Thoracic aorta (tissue), 2 donors: ENCODE measurements at regions not wholly inside any gene's neighbourhood (a gene's known extent, or its start where the extent isn't known, plus 50 kb on each side); places are given as distances from the start of the nearest gene placed in this dataset.

Source experiments
- ATAC-seq: fragments of 150-250 bp; one replicate; pipeline ENCODE4 v1.8.0; 2017; ENCODE audit warnings: low read depth; ENCODE audit not compliant: insufficient number of reproducible peaks, low FRiP score
- DNase-seq: peaks from one replicate; pipeline ENCODE4 v3.0.0-alpha.2; 2020; ENCODE audit warnings: low spot score
- H3K27ac ChIP-seq, 2 donors: fragments of 200-600 bp; sonication (generic); 1 replicate in 1 of 2; 2 replicates in 1 of 2; pipeline ENCODE4 v1.5.1; 2016; ENCODE audit warnings: mild to moderate bottlenecking in 2 of 2, moderate library complexity in 2 of 2
- H3K27me3 ChIP-seq: fragments of 200-600 bp; sonication (generic); replicated peaks from 2 replicates; pipeline ENCODE4 v1.6.0; 2016; ENCODE audit warnings: mild to moderate bottlenecking; ENCODE audit not compliant: insufficient read depth
- H3K36me3 ChIP-seq: fragments of 200-600 bp; sonication (generic); one replicate; pipeline ENCODE4 v1.5.1; 2016
- H3K4me1 ChIP-seq, 2 donors: fragments of 200-600 bp; sonication (generic); 1 replicate in 1 of 2; 2 replicates in 1 of 2; pipeline versions ENCODE4 v1.5.1 to v1.6.0; 2016; ENCODE audit warnings: low read depth in 2 of 2, mild to moderate bottlenecking in 1 of 2; ENCODE audit not compliant: control insufficient read depth in 1 of 2
- H3K4me3 ChIP-seq: fragments of 200-600 bp; sonication (generic); 2 replicates; pipeline ENCODE4 v1.5.1; 2016; ENCODE audit warnings: mild to moderate bottlenecking
- H3K9me3 ChIP-seq: fragments of 200-600 bp; sonication (generic); 2 replicates; pipeline ENCODE4 v1.5.1; 2016
- TF ChIP-seq, protein P1 (sequence below): fragments of 200-600 bp; sonication (generic); IDR thresholded peaks from one replicate; pipeline ENCODE4 v1.5.1; 2019; ENCODE audit warnings: antibody characterized with exemption

DNA sequence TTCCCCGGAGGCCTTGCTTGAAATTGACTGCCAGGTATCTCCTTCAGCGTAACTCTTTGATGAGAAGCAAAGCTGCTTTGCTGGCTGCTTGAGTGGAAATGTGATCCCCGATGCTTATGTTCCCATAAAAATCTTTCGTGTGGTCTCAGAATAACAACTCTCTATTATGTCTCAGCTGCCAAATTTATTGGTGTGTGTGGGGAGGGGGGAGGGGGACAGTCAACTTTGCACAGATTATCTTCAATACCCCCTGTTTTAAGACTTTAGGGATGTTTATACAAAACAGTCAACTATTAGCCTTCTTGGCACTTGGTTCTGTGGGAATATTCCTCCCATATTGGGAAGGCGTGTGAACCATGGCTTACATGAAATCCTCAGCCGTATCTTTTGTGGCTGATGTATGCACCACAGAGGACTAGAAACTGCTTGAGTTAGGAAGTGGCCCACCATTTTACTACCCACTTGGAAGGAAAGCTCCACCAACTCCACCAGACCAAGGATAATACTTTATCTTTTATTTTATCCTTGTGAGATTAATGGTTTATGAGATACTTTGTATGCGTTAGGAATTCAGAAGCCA, 101.5 kb upstream of the SLC24A3 start:
- no peaks in the 10 kb centered on the region for H3K27me3 ChIP-seq
- no peak for DNase-seq
- H3K27ac ChIP-seq: no peak overlapping the region

GRCh38 chr20:19112828-19113227, 99.6 kb upstream of the SLC24A3 start:
- Histone ChIP-seq H3K27ac (no peak overlapping the region), H3K4me1 (no peaks in the 10 kb centered on the region), H3K4me3 (no peak overlapping the region), H3K36me3 (no peaks in the 10 kb centered on the region), H3K9me3 (no peaks in the 10 kb centered on the region), H3K27me3 (no peaks in the 10 kb centered on the region)
- ATAC-seq (no peak), DNase-seq (no peak)
- TF ChIP-seq, protein P1, sequence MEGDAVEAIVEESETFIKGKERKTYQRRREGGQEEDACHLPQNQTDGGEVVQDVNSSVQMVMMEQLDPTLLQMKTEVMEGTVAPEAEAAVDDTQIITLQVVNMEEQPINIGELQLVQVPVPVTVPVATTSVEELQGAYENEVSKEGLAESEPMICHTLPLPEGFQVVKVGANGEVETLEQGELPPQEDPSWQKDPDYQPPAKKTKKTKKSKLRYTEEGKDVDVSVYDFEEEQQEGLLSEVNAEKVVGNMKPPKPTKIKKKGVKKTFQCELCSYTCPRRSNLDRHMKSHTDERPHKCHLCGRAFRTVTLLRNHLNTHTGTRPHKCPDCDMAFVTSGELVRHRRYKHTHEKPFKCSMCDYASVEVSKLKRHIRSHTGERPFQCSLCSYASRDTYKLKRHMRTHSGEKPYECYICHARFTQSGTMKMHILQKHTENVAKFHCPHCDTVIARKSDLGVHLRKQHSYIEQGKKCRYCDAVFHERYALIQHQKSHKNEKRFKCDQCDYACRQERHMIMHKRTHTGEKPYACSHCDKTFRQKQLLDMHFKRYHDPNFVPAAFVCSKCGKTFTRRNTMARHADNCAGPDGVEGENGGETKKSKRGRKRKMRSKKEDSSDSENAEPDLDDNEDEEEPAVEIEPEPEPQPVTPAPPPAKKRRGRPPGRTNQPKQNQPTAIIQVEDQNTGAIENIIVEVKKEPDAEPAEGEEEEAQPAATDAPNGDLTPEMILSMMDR: no peak

More for the DNA sequence above, 101.5 kb upstream of the SLC24A3 start:
- H3K4me1 ChIP-seq: no peaks in the 10 kb centered on the region
- H3K4me3 ChIP-seq: no peak overlapping the region
- no peak for ATAC-seq
- TF ChIP-seq, protein P1: no peak
- H3K36me3 ChIP-seq: no peaks in the 10 kb centered on the region
- H3K9me3 ChIP-seq: no peaks in the 10 kb centered on the region

DNA sequence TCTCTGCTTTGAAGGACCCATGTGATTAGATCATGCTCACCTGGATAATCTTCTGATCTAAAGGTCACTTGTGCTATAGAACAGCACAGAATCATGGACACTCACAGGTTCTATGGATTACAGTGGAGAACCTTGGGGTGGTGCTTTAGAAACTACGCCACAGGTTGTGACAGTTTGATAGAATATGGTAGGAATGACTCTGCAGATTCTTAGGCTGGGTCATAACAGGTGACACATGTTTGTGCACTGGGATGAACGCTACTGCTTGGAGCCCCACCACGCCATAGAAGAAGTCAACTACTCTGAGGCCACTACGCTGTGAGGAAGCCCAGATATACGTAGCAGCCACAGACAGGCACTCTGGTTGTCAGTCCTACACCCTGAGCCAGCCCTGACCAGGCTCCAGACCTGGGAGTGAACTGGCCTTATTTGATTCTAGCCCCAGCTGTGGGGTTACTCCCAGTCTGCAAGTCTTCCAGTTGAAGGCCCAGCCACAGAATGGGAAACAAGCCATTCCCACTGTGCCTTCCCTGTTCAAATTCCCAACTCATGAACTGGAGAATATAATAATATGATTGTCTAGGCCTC, 99.0 kb upstream of the SLC24A3 start:
- Histone ChIP-seq H3K36me3 (no peaks in the 10 kb centered on the region), H3K4me1 (no peaks in the 10 kb centered on the region), H3K27me3 (no peaks in the 10 kb centered on the region), H3K9me3 (no peaks in the 10 kb centered on the region), H3K27ac (no peak overlapping the region), H3K4me3 (no peak overlapping the region)
- TF ChIP-seq, protein P1: no peak
- DNase-seq (no peak), ATAC-seq (no peak)

- no peak overlapping the region for H3K4me3 ChIP-seq
- TF ChIP-seq, protein P1: no peak
- ATAC-seq (no peak), DNase-seq (no peak)
- no peaks in the 10 kb centered on the region for H3K9me3 ChIP-seq
- H3K27me3 ChIP-seq: no peaks in the 10 kb centered on the region
- H3K4me1 ChIP-seq: no peaks in the 10 kb centered on the region
- H3K36me3 ChIP-seq: no peaks in the 10 kb centered on the region
- no peak overlapping the region for H3K27ac ChIP-seq
Observed at GRCh38 chr20:19114410-19114809, 98.0 kb upstream of the SLC24A3 start.

- no peaks in the 10 kb centered on the region for H3K4me1 ChIP-seq
- H3K9me3 ChIP-seq: no peaks in the 10 kb centered on the region
- ATAC-seq (no peak), DNase-seq (no peak)
- no peaks in the 10 kb centered on the region for H3K27me3 ChIP-seq
- no peak overlapping the region for H3K4me3 ChIP-seq
- H3K27ac ChIP-seq: no peak overlapping the region
- no peaks in the 10 kb centered on the region for H3K36me3 ChIP-seq
- TF ChIP-seq, protein P1: no peak
Observed at GRCh38 chr20:19115581-19115980, 96.9 kb upstream of the SLC24A3 start.
